ENCODE measurements at regions not wholly inside any gene's neighbourhood (a gene's known extent, or its start where the extent isn't known, plus 50 kb on each side); places are given as distances from the start of the nearest gene placed in this dataset.
"Not testable (repeated sequence)": the region's sequence is repeated elsewhere in the genome, so short reads cannot be mapped to it uniquely, and the experiment has no call there.

- intact Hi-C loops (cut with DNase I, micrococcal nuclease), result no loop called here
- DNase-seq (no peak), ATAC-seq (no peak)
Measured at GRCh38 chr3:26091626-26092025, 301.7 kb downstream of the OXSM start.

GRCh38 chr3:26097111-26097510, 307.2 kb downstream of the OXSM start:
- intact Hi-C loops (cut with DNase I, micrococcal nuclease); ATAC-seq; DNase-seq: not testable (repeated sequence)

- intact Hi-C loops (cut with DNase I, micrococcal nuclease), result no loop called here
- no peak for DNase-seq
- no peak for ATAC-seq
Measured at GRCh38 chr3:26099692-26100091, 309.8 kb downstream of the OXSM start.

- intact Hi-C loops (cut with DNase I, micrococcal nuclease), result no loop called here
- no peak for DNase-seq
- ATAC-seq, result no peak
Measured at GRCh38 chr3:26100176-26100575, 310.3 kb downstream of the OXSM start.

GRCh38 chr3:26102376-26102775, 312.5 kb downstream of the OXSM start:
- ATAC-seq, result no peak
- DNase-seq, result no peak
- intact Hi-C loops (cut with DNase I, micrococcal nuclease), result no loop called here

- no peak for DNase-seq
- ATAC-seq, result no peak
- intact Hi-C loops (cut with DNase I, micrococcal nuclease), result no loop called here
Measured at GRCh38 chr3:26104851-26105251, 315.0 kb downstream of the OXSM start.

DNA sequence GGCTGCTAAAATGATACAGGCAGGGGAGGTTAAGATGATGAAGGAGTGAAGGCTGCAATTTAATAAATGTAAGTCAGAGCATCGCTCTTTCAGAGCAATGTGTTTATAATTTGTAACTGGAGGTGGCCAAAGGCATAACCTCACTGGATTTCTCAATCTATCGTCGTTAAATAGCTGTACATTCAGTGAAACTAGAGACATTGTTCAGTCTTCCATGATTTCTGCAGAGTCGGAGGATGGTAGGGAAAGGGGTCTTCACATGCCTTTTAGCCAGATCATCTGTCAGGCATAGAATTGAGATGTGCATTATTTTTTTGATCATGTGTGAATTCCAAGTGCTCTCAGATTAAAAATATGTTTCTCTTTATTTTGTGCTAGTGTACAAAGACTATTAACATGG, 315.4 kb downstream of the OXSM start:
- ATAC-seq (no peak), DNase-seq (no peak)
- intact Hi-C loops (cut with DNase I, micrococcal nuclease), result no loop called here

DNA sequence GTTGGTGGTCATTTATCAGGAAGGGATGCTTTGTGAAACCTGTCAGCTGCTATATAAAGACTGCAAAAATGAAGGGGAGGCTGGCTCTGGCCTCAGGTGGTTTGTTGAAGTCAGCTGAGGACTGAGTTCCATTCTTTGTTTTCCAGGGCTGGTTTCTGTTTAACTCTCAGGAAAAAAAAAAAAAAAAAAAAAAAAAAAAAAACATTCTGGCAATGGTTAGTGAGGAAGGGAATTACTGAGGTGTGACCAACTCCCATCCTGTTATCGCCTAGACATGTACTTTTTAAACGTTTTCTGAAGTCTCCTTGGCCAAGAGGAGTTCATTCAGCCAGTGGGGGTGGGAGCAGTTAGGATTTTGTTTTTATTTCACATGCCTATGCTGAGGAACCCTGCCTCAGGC, 316.3 kb downstream of the OXSM start:
- DNase-seq, result no peak
- ATAC-seq, result no peak
- intact Hi-C loops (cut with DNase I, micrococcal nuclease), result no loop called here

GRCh38 chr3:26108846-26109489, 319.1 kb downstream of the OXSM start:
- ATAC-seq (no peak), DNase-seq (no peak)
- intact Hi-C loops (cut with DNase I, micrococcal nuclease), result no loop called here

- intact Hi-C loops (cut with DNase I, micrococcal nuclease), result no loop called here
- DNase-seq (no peak), ATAC-seq (no peak)
Measured at GRCh38 chr3:26114851-26115250, 325.0 kb downstream of the OXSM start.

DNA sequence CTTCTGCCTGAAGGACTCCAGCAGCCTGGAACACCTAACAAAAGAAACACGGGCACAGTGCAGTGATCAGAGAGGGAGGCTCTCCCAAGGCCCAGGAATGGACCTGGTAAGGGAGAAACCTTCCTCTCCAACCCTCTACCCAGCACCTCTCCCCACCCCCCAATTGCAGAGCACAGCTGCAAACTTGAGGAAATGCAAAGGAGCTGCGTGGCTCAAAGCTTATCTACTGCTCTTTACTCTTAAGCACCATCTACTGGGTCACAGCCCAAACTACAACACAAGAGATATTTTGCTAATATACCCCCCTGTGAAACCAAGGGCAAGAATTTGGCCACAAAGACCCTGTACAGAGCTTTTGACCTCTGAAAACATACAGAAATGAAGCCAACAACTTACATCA, 328.3 kb downstream of the OXSM start:
- intact Hi-C loops (cut with DNase I, micrococcal nuclease), result no loop called here
- no peak for ATAC-seq
- no peak for DNase-seq

- intact Hi-C loops (cut with DNase I, micrococcal nuclease), result no loop called here
- DNase-seq (no peak), ATAC-seq (no peak)
Measured at GRCh38 chr3:26132942-26133341, 343.1 kb downstream of the OXSM start.

- no peak for ATAC-seq
Measured at GRCh38 chr3:26141296-26141695, 351.4 kb downstream of the OXSM start.

GRCh38 chr3:26145769-26146168, 355.9 kb downstream of the OXSM start:
- DNase-seq, result no peak
- intact Hi-C loops (cut with DNase I, micrococcal nuclease), result no loop called here
- ATAC-seq, result no peak

More at GRCh38 chr3:26141296-26141695, 351.4 kb downstream of the OXSM start:
- intact Hi-C loops (cut with DNase I, micrococcal nuclease), result no loop called here
- DNase-seq, result no peak

DNA sequence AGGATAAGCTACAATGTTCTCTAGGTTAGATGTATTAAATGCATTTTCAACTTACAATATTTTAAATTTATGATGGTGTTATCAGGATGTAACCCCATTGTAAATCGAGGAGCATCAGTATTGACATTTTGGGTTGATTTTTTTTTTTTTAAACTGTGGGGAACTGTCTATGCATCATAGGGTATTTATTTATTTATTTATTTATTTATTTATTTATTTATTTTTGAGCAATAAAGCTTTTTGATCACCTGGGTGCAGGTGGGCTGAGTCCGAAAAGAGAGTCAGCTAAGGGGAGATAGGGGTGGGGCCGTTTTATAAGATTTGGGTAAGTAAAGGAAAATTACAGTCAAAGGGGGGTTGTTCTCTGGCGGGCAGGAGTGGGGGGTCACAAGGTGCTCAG, 367.5 kb downstream of the OXSM start:
- DNase-seq; ATAC-seq; intact Hi-C loops (cut with DNase I, micrococcal nuclease): not testable (repeated sequence)

GRCh38 chr3:26171006-26171405, 381.1 kb downstream of the OXSM start:
- intact Hi-C loops (cut with DNase I, micrococcal nuclease), result no loop called here
- DNase-seq, result no peak
- ATAC-seq, result no peak

GRCh38 chr3:26191556-26191955, 401.7 kb downstream of the OXSM start:
- DNase-seq (no peak), ATAC-seq (no peak)
- intact Hi-C loops (cut with DNase I, micrococcal nuclease), result no loop called here

DNA sequence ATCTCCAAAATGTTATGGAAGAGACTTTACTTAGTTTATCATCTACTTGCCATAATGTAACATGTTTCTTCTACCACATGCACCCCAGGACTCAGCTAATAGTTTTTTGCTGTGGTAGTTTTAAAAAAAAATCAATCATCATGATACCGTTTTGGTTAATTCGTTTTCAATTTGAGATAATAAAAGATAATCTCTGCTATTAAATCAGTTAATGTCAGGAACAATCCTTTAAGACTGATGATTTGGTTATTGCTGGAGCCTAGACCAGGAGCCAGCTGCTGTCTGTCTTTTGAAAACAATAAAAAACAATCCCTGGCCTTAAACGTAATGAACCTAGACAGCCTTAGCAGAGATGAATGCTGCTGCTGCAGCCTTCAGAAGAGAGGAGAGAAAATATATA, 403.7 kb downstream of the OXSM start:
- ATAC-seq, result no peak
- intact Hi-C loops (cut with DNase I, micrococcal nuclease), result no loop called here

DNA sequence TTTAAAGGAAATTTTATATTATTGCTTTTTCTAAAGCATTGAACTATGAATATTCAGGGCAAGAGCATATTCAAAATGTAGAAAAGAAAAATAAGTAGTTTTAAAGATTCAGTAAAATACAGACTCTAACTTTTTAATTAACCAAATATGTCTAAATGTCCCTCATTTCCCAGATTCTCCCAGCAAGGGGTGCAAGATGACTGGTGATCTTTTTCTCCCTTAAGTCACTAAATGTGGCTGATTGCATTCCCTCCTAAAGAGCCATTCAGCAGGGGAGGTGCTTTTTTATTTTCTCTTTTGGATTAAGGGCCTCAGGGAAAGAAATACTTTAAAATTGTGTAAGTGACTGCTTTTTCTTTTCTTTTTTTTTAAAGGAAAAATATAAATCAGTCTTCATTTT, 406.9 kb downstream of the OXSM start:
- ATAC-seq, result no peak
- intact Hi-C loops (cut with DNase I, micrococcal nuclease), result no loop called here
- DNase-seq, result no peak

More for the DNA sequence above, 403.7 kb downstream of the OXSM start:
- no peak for DNase-seq

- intact Hi-C loops (cut with DNase I, micrococcal nuclease), result no loop called here
- no peak for DNase-seq
- ATAC-seq, result no peak
Measured at GRCh38 chr3:26198609-26199008, 408.7 kb downstream of the OXSM start.

DNA sequence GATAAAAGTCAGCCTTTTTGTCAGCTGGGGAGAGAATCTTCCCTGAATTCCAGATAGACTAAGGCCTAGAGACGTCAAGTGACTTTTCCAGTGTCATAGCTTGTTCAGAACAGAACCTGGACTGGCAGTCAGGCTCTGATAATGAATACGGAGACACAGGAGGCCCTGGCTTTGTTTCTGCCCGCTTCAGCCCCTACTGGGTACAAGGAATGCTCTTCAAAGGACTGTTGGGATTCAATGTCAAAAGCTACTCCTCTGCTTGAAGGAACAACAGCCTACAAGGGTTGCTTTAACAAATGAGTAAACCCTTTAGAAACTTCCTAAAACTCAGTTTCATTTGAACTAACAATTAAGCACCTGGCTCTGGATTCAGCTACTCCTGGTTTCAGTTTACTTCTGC, 412.3 kb downstream of the OXSM start:
- no peak for ATAC-seq
- intact Hi-C loops (cut with DNase I, micrococcal nuclease), result no loop called here
- DNase-seq, result no peak

Data from left colon (tissue), 2 donors.